ENCODE measurements at regions not wholly inside any gene's neighbourhood (a gene's known extent, or its start where the extent isn't known, plus 50 kb on each side); places are given as distances from the start of the nearest gene placed in this dataset.

GRCh38 chr2:216299588-216299987, 72.7 kb downstream of the MARCHF4 start:
- DNase-seq (ENCODE audit: low read depth) (peak; percentile 82), FAIRE-seq (no peak)
- TF ChIP-seq EZH2 (IDR thresholded peaks at IDR 0.05; ENCODE audit: insufficient read depth, low read length) (no peak), CTCF (IDR thresholded peaks at IDR 0.05; ENCODE audit: insufficient read depth, low read depth, low read length) (no peak)
- Histone ChIP-seq H3K9ac (ENCODE audit: low read length) (peak overlapping the region; percentile 67), H3K27me3 (ENCODE audit: insufficient read depth, low read length) (no peaks in the 10 kb centered on the region), H3K4me1 (ENCODE audit: insufficient read depth, low read length) (peaks cover 28% of the 10 kb centered on the region), H3K4me3 (ENCODE audit: insufficient read depth, low read depth, low read length) (no peak overlapping the region), H3K27ac (ENCODE audit: low read depth, low read length) (peak overlapping the region; percentile 82), H3K79me2 (ENCODE audit: insufficient read depth, low read length) (no peaks in the 10 kb centered on the region), H3K36me3 (ENCODE audit: insufficient read depth, low read length) (no peaks in the 10 kb centered on the region), H2AFZ (ENCODE audit: low read depth, low read length) (no peak overlapping the region), H4K20me1 (ENCODE audit: insufficient read depth, low read length) (no peaks in the 10 kb centered on the region), H3K4me2 (ENCODE audit: low read length) (no peak overlapping the region), H3K9me3 (ENCODE audit: insufficient read depth, low read depth, low read length) (no peaks in the 10 kb centered on the region)
- Mint-ChIP-seq H3K9me3 (ENCODE audit: unreplicated experiment) (no peaks in the 10 kb centered on the region), H3K27me3 (ENCODE audit: low read depth, unreplicated experiment) (no peaks in the 10 kb centered on the region), H3K36me3 (ENCODE audit: low read depth, unreplicated experiment) (no peaks in the 10 kb centered on the region), H3K4me1 (ENCODE audit: low read depth, unreplicated experiment) (peaks cover 44% of the 10 kb centered on the region), H3K4me3 (ENCODE audit: unreplicated experiment) (no peak overlapping the region), H3K27ac (ENCODE audit: unreplicated experiment) (peak overlapping the region; percentile 86)

GRCh38 chr2:216298719-216299495, 73.4 kb downstream of the MARCHF4 start:
- Histone ChIP-seq H3K9ac (ENCODE audit: low read length) (peak overlapping the region; percentile 67), H3K79me2 (ENCODE audit: insufficient read depth, low read length) (no peaks in the 10 kb centered on the region), H3K4me2 (ENCODE audit: low read length) (peak overlapping the region; percentile 28), H3K4me1 (ENCODE audit: insufficient read depth, low read length) (peaks cover 27% of the 10 kb centered on the region), H3K27ac (ENCODE audit: low read depth, low read length) (peak overlapping the region; percentile 82), H3K4me3 (ENCODE audit: insufficient read depth, low read depth, low read length) (no peak overlapping the region), H3K27me3 (ENCODE audit: insufficient read depth, low read length) (no peaks in the 10 kb centered on the region), H2AFZ (ENCODE audit: low read depth, low read length) (no peak overlapping the region), H3K36me3 (ENCODE audit: insufficient read depth, low read length) (no peaks in the 10 kb centered on the region), H3K9me3 (ENCODE audit: insufficient read depth, low read depth, low read length) (no peaks in the 10 kb centered on the region), H4K20me1 (ENCODE audit: insufficient read depth, low read length) (no peaks in the 10 kb centered on the region)
- Mint-ChIP-seq H3K4me1 (ENCODE audit: low read depth, unreplicated experiment) (peaks cover 41% of the 10 kb centered on the region), H3K27ac (ENCODE audit: unreplicated experiment) (peak overlapping the region; percentile 86), H3K36me3 (ENCODE audit: low read depth, unreplicated experiment) (no peaks in the 10 kb centered on the region), H3K4me3 (ENCODE audit: unreplicated experiment) (no peak overlapping the region), H3K9me3 (ENCODE audit: unreplicated experiment) (no peaks in the 10 kb centered on the region), H3K27me3 (ENCODE audit: low read depth, unreplicated experiment) (no peaks in the 10 kb centered on the region)
- FAIRE-seq: peak; percentile 97
- TF ChIP-seq EZH2 (IDR thresholded peaks at IDR 0.05; ENCODE audit: insufficient read depth, low read length) (no peak), CTCF (IDR thresholded peaks at IDR 0.05; ENCODE audit: insufficient read depth, low read depth, low read length) (no peak)
- peak; percentile 90 for DNase-seq (ENCODE audit: low read depth)

- DNase-seq (ENCODE audit: low read depth): no peak
- Histone ChIP-seq H3K9ac (ENCODE audit: low read length) (no peak overlapping the region), H3K9me3 (ENCODE audit: insufficient read depth, low read depth, low read length) (no peaks in the 10 kb centered on the region), H3K27ac (ENCODE audit: low read depth, low read length) (no peak overlapping the region), H4K20me1 (ENCODE audit: insufficient read depth, low read length) (no peaks in the 10 kb centered on the region), H3K4me3 (ENCODE audit: insufficient read depth, low read depth, low read length) (no peak overlapping the region), H2AFZ (ENCODE audit: low read depth, low read length) (no peak overlapping the region), H3K79me2 (ENCODE audit: insufficient read depth, low read length) (no peaks in the 10 kb centered on the region), H3K27me3 (ENCODE audit: insufficient read depth, low read length) (no peaks in the 10 kb centered on the region), H3K36me3 (ENCODE audit: insufficient read depth, low read length) (no peaks in the 10 kb centered on the region), H3K4me1 (ENCODE audit: insufficient read depth, low read length) (peaks cover 17% of the 10 kb centered on the region), H3K4me2 (ENCODE audit: low read length) (no peak overlapping the region)
- FAIRE-seq: no peak
- Mint-ChIP-seq H3K36me3 (ENCODE audit: low read depth, unreplicated experiment) (no peaks in the 10 kb centered on the region), H3K27ac (ENCODE audit: unreplicated experiment) (no peak overlapping the region), H3K27me3 (ENCODE audit: low read depth, unreplicated experiment) (no peaks in the 10 kb centered on the region), H3K4me3 (ENCODE audit: unreplicated experiment) (no peak overlapping the region), H3K9me3 (ENCODE audit: unreplicated experiment) (no peaks in the 10 kb centered on the region), H3K4me1 (ENCODE audit: low read depth, unreplicated experiment) (peaks cover 31% of the 10 kb centered on the region)
- TF ChIP-seq CTCF (IDR thresholded peaks at IDR 0.05; ENCODE audit: insufficient read depth, low read depth, low read length) (no peak), EZH2 (IDR thresholded peaks at IDR 0.05; ENCODE audit: insufficient read depth, low read length) (no peak)
These were observed 75.4 kb downstream of the MARCHF4 start for GRCh38 chr2:216296856-216297255.
